Body of pancreas (tissue), 4 donors: ENCODE measurements at regions not wholly inside any gene's neighbourhood (a gene's known extent, or its start where the extent isn't known, plus 50 kb on each side); places are given as distances from the start of the nearest gene placed in this dataset.

ENCODE experiments used
- ATAC-seq: fragments of 150-250 bp; one replicate; pipeline ENCODE4 v1.9.1; 2016
- DNase-seq, 4 donors: peaks; one replicate each; pipeline ENCODE4 v3.0.0-alpha.2; 2019
- H3K27ac ChIP-seq, 4 donors: fragments of 200-600 bp; sonication (generic); 1 replicate in 3 of 4; 2 replicates in 1 of 4; pipeline versions ENCODE4 v1.5.1 to v1.6.1; 2016 to 2019; ENCODE audit warnings: mild to moderate bottlenecking in 1 of 4, mixed read lengths in 1 of 4, moderate library complexity in 1 of 4
- H3K27me3 ChIP-seq, 2 donors: fragments of 200-600 bp; sonication (generic); one replicate each; pipeline ENCODE4 v1.6.0; 2016; ENCODE audit warnings: mild to moderate bottlenecking in 1 of 2
- H3K36me3 ChIP-seq, 2 donors: fragments of 200-600 bp; sonication (generic); replicated peaks in 1 of 2; 2 replicates each; pipeline ENCODE4 v1.5.1; 2016; ENCODE audit warnings: low read depth in 2 of 2; ENCODE audit not compliant: insufficient read depth in 1 of 2
- H3K4me1 ChIP-seq: fragments of 200-600 bp; sonication (generic); one replicate; pipeline ENCODE4 v1.6.0; 2016
- H3K4me3 ChIP-seq, 2 donors: fragments of 200-600 bp; sonication (generic); 1 replicate in 1 of 2; 2 replicates in 1 of 2; pipeline ENCODE4 v1.5.1; 2016 to 2019
- H3K9me3 ChIP-seq, 3 donors: fragments of 200-600 bp; sonication (generic); 1 replicate in 2 of 3; 2 replicates in 1 of 3; pipeline ENCODE4 v1.5.1; 2016
- CTCF ChIP-seq, 7 experiments: fragments of 450-650 bp in 4 of 7; fragments of 200-600 bp in 3 of 7; sonication (generic) in 3 of 7; IDR thresholded peaks; one replicate each; pipeline ENCODE4 v1.5.1; 2016 to 2019; ENCODE audit warnings: antibody characterized with exemption in 7 of 7
- POLR2A ChIP-seq, 3 donors: fragments of 450-650 bp; IDR thresholded peaks; one replicate each; pipeline ENCODE4 v1.6.1; 2016; ENCODE audit warnings: antibody characterized with exemption in 3 of 3, mild to moderate bottlenecking in 2 of 3
- WGBS, 2 donors: methylation state at CpG; one replicate each; pipeline ENCODE4 v1.1.5; 2017; 5-methylcytosine and 5-hydroxymethylcytosine counted together
- intact Hi-C: fragments of 100-400 bp; cut with DNase I; formaldehyde crosslinking; loops from one replicate; pipeline ENCODE4 v1.15.1; 2023

- no peak for TF ChIP-seq CTCF (IDR thresholded peaks at IDR 0.05)
- TF ChIP-seq POLR2A (IDR thresholded peaks at IDR 0.05) = no peak
- Histone ChIP-seq H3K27me3 (no peaks in the 10 kb centered on the region), H3K4me3 (no peak overlapping the region), H3K27ac (no peak overlapping the region), H3K36me3 (no peaks in the 10 kb centered on the region), H3K4me1 (peaks cover 37% of the 10 kb centered on the region), H3K9me3 (no peaks in the 10 kb centered on the region)
- ATAC-seq (no peak), DNase-seq (no peak)
- intact Hi-C loops = no loop called here
- 87 to 98% methylated on average over 3 to 4 of the region's 4 CpGs for WGBS, 2 donors
Observed at GRCh38 chr10:32146166-32146565, 89.9 kb upstream of the KIF5B start.

- no peak overlapping the region for H3K27ac ChIP-seq
- no peak for TF ChIP-seq POLR2A (IDR thresholded peaks at IDR 0.05)
- TF ChIP-seq CTCF (IDR thresholded peaks at IDR 0.05) = no peak
- no peaks in the 10 kb centered on the region for H3K27me3 ChIP-seq
- intact Hi-C loops = no loop called here
- H3K4me1 ChIP-seq = peaks cover 31% of the 10 kb centered on the region
- WGBS, 2 donors = 58 to 62% methylated on average over 10 of the region's 10 CpGs
- DNase-seq = peak; percentile 65 to 71 (median 68)
- no peak overlapping the region for H3K4me3 ChIP-seq
- ATAC-seq = peak; percentile 42
- no peaks in the 10 kb centered on the region for H3K36me3 ChIP-seq
- no peaks in the 10 kb centered on the region for H3K9me3 ChIP-seq
Observed at GRCh38 chr10:32144817-32145688, 88.8 kb upstream of the KIF5B start.

- H3K27ac ChIP-seq = no peak overlapping the region
- TF ChIP-seq CTCF (IDR thresholded peaks at IDR 0.05) (no peak), POLR2A (IDR thresholded peaks at IDR 0.05) (no peak)
- DNase-seq (no peak), ATAC-seq (no peak)
- intact Hi-C loops = no loop called here
- 85 to 89% methylated on average over 7 of the region's 7 CpGs for WGBS, 2 donors
- H3K36me3 ChIP-seq = no peaks in the 10 kb centered on the region
- no peaks in the 10 kb centered on the region for H3K9me3 ChIP-seq
- H3K4me1 ChIP-seq = peaks cover 22% of the 10 kb centered on the region
- H3K4me3 ChIP-seq = no peak overlapping the region
- H3K27me3 ChIP-seq = no peaks in the 10 kb centered on the region
Observed at GRCh38 chr10:32143302-32143847, 87.2 kb upstream of the KIF5B start.

GRCh38 chr10:32142646-32143045 lies 86.4 kb upstream of the KIF5B start:
- H3K36me3 ChIP-seq = no peaks in the 10 kb centered on the region
- no peaks in the 10 kb centered on the region for H3K27me3 ChIP-seq
- H3K9me3 ChIP-seq = no peaks in the 10 kb centered on the region
- no peak overlapping the region for H3K27ac ChIP-seq
- TF ChIP-seq POLR2A (IDR thresholded peaks at IDR 0.05) = no peak
- TF ChIP-seq CTCF (IDR thresholded peaks at IDR 0.05) = no peak
- WGBS, 2 donors = 83 to 85% methylated on average over 2 of the region's 2 CpGs
- ATAC-seq (no peak), DNase-seq (no peak)
- intact Hi-C loops = no loop called here
- no peak overlapping the region for H3K4me3 ChIP-seq
- peaks cover 22% of the 10 kb centered on the region for H3K4me1 ChIP-seq
